Limb (tissue), 2 donors: ENCODE measurements at regions not wholly inside any gene's neighbourhood (a gene's known extent, or its start where the extent isn't known, plus 50 kb on each side); places are given as distances from the start of the nearest gene placed in this dataset.
"Not testable (repeated sequence)": the region's sequence is repeated elsewhere in the genome, so short reads cannot be mapped to it uniquely, and the experiment has no call there.

Experiments used
- DNase-seq, 2 donors: peaks; one replicate each; pipeline ENCODE4 v3.0.0-alpha.2; 2016; ENCODE audit errors: extremely low spot score in 2 of 2

- DNase-seq, result no peak
These were observed 473.5 kb downstream of the UTRN start for GRCh38 chr6:144758602-144759001.

DNA sequence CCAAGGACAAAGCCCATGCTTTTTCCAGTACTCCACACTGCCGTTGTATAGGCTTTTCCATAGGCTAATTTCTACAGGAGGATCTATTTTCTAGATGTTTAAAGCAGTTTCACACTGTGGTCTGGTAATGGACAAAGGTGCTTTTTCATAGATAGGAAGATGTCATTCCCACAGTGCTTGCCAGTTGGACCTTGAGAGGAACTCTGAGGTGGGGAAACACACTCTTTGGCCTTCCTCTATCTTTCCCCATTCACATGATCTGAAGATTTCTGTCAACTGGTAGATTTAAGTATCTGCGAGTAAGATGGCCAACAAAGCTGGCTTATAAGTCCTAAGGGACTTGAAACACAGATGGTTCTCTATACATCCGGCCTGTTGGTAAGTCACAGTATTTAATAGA lies 477.3 kb downstream of the UTRN start:
- DNase-seq, result no peak

DNA sequence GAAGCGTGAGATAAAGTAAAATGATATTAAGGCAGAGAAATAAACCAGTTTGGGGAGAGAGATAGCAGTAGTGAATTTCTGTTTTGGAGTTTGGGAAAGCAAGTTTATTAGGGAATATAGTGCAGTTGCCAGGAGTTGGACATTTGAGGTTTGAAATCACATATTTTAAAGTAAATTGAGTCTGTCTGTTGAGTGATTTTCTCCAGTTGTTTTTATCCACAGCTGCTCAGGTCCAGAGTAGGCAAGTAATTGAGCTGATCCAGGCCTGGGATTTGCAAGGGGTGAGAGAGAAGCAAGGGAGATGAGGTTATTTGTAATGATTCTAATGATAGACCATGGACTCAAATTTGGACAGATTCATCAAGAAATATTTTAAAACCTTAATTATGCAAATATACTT lies 481.9 kb downstream of the UTRN start:
- peak in 1 of 2 donors; percentile 15 for DNase-seq

DNA sequence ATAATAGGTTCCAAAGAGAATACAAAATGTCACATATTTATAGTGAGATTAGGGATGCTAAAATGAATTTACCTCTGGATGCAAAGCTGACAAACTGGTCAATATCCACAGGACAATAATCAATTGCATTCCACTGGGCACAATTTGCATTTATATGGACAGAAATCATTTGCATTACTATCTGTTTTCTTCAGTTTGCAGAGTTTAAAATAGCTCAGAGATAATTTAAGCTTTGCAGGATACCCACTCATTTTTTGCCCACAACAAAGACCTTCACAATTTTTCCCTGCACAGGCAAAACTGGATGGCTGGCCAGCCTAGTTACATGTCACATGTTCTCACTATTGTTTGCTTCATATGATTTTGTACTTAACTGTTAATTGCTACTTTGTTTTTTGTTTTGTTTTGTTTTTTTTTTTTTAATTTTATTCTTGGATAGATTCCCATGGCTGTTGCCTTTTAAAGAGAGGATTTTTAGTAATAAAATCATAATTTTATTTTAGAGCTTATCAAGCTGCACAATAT lies 483.5 kb downstream of the UTRN start:
- DNase-seq, result no peak

GRCh38 chr6:144769142-144769541 lies 484.0 kb downstream of the UTRN start:
- peak in 1 of 2 donors; percentile 76 for DNase-seq

DNA sequence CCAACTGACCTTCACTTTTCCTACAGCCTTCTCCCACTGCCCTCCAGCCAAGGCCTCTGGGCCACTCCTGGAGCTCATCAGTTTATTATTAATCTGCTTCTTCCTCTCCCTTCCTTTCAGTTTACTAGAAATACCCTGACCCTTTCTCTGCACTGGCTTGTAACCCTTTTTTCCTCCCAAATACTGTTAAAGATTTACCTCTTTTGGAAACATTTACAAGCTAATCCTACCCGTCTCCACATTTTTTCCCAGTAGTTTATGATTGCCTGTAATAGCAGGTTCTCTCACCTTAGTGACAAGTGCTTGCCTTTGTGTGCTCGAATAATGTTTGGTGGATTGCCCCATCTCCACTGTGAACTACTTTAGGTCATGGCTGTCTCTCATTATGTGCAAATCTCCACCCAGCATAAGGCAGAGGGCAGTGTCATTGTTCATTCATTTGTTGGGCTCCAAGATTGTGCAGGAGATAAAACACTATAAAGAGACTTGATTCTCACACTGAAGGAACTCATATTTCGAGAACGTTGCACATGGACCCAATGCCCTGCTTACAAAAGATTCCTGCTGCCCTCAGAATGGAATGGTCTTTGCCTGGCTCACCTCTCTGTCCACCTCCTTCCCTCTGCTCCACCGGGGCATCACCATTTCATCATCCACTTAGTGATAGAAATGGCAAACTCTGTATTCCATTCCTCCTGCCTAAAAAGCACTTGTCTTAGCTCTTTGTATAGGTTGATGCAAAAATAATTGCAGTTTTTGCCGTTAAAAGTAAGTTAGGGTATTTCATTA lies 491.1 kb downstream of the UTRN start:
- no peak for DNase-seq

- DNase-seq, result no peak
These were observed 492.1 kb downstream of the UTRN start for GRCh38 chr6:144777249-144777648.

DNA sequence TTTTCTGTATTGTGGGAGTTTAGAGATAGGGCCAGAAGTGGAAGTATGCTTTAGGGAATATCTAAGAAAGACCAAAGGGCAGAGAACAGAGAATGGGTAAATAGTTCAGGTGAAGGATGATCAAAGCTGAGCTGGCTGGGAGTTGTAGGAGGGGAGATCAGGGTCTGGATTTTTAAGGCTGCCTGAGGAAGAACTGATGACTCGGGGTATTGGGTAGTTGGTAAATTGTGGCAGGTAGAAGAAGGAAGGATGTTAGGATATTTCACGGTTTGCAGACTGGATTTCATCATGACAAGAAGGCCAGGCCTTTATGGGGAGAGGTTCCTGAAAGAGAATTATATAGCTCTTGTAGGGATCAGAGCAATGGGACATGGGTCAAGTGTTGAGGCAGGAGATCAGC lies 492.9 kb downstream of the UTRN start:
- no peak for DNase-seq

GRCh38 chr6:144778773-144779492 lies 493.8 kb downstream of the UTRN start:
- DNase-seq, result no peak

GRCh38 chr6:144781836-144782235 lies 496.7 kb downstream of the UTRN start:
- no peak for DNase-seq

GRCh38 chr6:144782634-144783033 lies 497.5 kb downstream of the UTRN start:
- no peak for DNase-seq

GRCh38 chr6:144785056-144785455 lies 499.9 kb downstream of the UTRN start:
- DNase-seq, result no peak

DNA sequence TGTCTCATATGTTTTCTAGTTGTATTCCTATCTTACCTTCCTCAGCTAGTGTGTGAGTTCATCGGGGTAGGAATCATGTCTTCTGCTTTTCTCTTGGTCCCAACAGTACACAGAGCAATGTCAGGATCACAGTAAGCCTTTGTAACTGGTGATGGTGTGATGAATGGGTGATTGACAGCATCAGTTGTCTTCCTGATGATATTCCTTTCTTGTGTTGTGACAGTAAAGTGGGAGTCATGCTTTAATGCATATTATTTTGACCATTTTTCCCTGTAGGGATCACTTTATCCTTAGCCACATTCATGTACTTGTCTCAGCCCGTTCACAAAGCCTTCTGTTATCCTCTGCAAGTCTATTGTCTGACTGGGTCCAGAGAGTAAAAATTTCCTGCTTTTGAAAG lies 501.7 kb downstream of the UTRN start:
- no peak for DNase-seq

- no peak for DNase-seq
These were observed 508.6 kb downstream of the UTRN start for GRCh38 chr6:144793744-144794143.

DNA sequence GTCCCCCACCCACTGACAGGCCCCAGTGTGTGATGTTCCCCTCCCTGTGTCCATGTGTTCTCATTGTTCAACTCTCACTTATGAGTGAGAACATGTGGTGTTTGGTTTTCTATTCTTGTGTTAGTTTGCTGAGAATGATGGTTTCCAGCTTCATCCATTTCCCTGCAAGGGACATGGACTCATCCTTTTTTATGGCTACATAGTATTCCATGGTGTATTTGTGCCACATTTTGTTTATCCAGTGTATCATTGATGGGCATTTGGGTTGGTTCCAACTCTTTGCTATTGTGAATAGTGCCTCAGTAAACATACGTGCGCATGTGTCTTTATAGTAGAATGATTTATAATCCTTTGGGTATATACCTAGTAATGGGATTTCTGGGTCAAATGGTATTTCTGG lies 509.9 kb downstream of the UTRN start:
- DNase-seq, result not testable (repeated sequence)

DNA sequence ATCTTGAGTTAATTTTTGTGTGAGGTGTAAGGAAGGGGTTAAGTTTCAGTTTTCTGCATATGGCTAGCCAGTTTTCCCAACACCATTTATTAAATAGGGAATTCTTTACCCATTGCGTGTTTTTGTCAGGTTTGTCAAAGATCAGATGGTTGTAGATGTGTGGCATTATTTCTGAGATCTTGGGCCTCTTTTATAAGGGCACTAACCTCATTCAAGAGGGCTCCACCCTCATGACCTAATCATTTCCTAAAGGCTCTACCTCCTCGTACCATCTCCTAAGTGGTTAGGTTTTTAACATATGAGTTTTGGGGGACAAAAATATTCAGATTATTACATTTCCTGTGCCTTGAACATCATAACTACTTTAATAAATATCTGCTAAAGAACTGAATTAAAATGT lies 510.9 kb downstream of the UTRN start:
- DNase-seq, result no peak

DNA sequence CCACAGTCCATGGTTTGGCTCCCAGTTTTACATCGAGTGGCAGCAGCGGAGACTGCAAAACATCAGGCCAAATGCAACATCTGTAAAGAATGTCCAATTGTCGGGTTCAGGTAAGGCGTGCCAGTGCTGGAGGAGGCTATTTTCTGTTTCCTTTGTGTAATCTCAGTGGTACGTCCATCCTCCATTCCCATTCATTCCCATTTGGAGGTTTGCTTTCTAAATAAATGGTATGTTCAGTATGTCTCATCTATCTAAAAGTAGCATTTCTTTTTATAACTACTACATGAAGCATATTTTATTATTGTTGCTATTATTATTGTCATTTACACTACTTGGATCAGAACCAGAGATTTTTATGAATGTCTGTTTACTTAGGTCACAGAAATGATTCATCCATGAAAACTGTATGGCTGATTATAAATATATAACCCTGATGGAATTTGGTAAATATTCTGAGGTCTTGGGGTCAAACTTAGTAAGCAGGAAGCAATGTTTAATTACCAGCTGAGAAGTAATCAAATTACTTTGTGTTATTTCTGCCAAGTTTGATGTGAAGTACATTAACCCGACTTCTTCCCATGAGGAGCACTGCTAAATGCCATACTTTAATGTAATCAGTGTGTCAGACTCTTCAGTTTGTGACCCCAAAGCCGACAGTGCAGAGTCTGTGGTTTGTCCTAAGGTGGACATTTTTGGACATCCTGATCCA lies 512.9 kb downstream of the UTRN start:
- peak in 1 of 2 donors; percentile 5 for DNase-seq

DNA sequence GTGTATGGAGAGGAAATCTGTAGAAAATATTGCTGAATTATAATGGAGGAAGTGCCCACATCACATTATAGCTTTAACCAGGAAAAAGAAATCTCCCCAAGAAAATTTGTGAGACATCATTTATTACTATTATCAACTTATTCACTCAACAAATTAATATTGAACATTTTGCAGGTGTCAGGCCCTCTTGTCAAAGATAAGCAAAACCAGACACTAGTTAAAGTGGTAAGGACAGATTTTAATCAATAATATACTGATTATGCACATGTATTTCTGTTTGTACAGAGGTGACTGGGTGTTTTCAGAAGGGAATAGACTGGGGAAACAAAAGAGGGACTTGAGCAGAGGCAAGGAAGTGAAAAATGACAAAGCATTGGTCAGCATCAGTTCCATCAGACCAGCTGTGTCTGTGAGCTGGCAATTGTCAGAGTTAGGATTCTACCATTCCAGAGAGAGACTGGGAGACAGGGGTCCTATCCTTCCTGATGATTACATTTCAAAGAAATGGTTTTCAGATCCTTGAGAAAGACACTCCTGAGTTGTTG lies 519.2 kb downstream of the UTRN start:
- no peak for DNase-seq

DNA sequence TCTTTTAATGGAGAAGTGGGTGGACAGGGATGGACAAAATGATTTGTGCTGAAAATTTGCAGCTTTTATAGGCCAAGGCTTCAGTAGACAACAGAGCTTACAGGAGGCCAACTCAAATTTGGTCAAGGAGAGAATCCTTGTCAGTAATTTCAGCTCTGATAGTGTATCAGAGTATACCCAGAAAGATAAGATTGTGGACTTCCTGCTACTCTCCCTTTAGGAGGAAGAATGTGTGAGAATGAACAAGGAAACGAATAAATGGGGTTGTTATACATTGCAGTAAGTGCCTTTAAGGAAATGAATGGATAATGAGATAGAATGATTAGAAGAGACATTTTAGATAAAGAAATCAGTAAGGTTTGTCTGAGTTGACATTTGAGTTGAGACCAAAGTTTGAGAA lies 519.9 kb downstream of the UTRN start:
- DNase-seq, result no peak

DNA sequence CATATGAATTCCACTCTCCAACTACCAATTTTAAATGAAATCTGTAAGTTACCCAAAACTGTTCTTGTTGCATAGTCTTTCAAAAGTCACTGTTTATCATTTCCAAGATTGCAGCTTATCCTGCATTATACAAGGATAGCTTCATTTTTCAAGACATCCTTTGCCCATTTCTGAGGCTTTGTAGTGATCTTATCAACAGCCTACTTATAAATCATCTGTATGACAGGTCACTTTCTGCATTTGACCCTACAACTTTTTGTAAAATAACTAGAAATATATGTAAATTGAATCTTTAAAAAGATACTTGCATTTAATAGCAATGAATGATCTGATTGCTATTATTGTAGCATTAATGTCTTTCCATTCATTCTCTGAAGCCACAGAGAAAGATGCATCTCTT lies 521.1 kb downstream of the UTRN start:
- no peak for DNase-seq

DNA sequence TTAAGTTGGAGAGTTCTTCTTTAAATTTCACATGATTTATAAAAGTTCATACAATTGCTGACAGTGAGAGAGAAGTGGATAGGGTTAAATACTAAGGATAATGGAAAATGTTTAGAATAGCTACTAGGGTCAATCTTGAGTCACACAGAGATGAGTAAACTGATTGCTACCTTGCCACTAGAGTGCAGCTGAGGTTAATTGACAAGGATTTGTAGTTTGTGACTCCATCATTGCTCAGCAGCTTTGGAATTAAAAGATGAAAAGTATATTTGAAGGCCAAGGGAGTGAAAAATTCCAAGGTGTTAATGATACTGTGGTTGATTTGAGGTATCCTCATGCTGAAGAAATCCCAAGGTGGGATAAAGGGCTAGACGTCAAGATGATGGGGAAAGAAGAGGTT lies 524.0 kb downstream of the UTRN start:
- no peak for DNase-seq

DNA sequence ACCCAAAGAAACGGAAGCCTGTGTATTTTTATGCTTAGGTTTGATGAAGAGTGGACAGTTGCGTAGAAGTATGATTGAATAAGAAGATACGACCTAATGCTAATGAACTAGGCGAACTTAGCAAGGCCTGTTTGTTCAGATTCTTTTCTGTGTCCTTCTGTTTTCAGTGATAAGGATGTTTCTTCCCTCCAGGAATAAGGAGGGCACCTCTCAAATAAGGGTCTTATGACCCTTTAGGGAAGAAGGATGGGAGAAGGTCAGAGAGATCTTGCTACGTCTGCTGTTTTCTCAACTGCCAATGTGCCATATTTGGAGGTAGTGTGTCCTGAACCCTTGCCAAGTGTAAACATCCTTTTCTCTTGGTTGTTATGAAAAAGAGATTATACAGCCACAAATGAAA lies 524.8 kb downstream of the UTRN start:
- no peak for DNase-seq
